ENCODE measurements at regions not wholly inside any gene's neighbourhood (a gene's known extent, or its start where the extent isn't known, plus 50 kb on each side); places are given as distances from the start of the nearest gene placed in this dataset.

GRCh38 chrX:117645639-117646038, 471.0 kb downstream of the KLHL13 start:
- no peak overlapping the region for H3K4ac ChIP-seq (ENCODE audit: low read depth, low read length)
- no peaks in the 10 kb centered on the region for H3K27me3 ChIP-seq (ENCODE audit: insufficient read depth, low read length)
- H3K23me2 ChIP-seq (ENCODE audit: insufficient read length, low read depth, low read length, poor library complexity, severe bottlenecking), result no peaks in the 10 kb centered on the region
- no peak overlapping the region for H3K4me2 ChIP-seq (ENCODE audit: insufficient read depth, insufficient read length, low read length)
- no peaks in the 10 kb centered on the region for H3K36me3 Mint-ChIP-seq (ENCODE audit: insufficient read depth in 1 of 3, low read depth in 3 of 3)
- no peak overlapping the region for H2BK5ac ChIP-seq (ENCODE audit: insufficient read length, low read length)
- no peak overlapping the region for H4K5ac ChIP-seq (ENCODE audit: insufficient read length, low read depth, low read length)
- no peak overlapping the region for H2AK5ac ChIP-seq (ENCODE audit: insufficient read length, low read length)
- H3K27me3 Mint-ChIP-seq (ENCODE audit: low read depth), result peaks cover 4% of the 10 kb centered on the region
- H4K8ac ChIP-seq (replicated peaks; ENCODE audit: insufficient read length, low read depth, low read length), result no peak overlapping the region
- no peak overlapping the region for H2AFZ ChIP-seq (ENCODE audit: low read length)
- no peak overlapping the region for H2BK120ac ChIP-seq (ENCODE audit: low read depth, low read length, poor library complexity, severe bottlenecking)
- no CpG with 5 or more reads among the region's 1 CpG for WGBS (ENCODE audit: extremely low coverage, insufficient read length, low lambda C conversion rate)
- no peaks in the 10 kb centered on the region for H3K79me2 ChIP-seq (ENCODE audit: insufficient read depth, low read length)
- H3K9ac ChIP-seq (ENCODE audit: extremely low read depth, insufficient read length, low read length), result no peak overlapping the region
- no peak overlapping the region for H3K27ac Mint-ChIP-seq
- H3K56ac ChIP-seq (ENCODE audit: insufficient read length, low read depth, low read length), result no peak overlapping the region
- no peaks in the 10 kb centered on the region for H4K20me1 ChIP-seq (ENCODE audit: control insufficient read depth, insufficient read depth, insufficient read length)
- no peaks in the 10 kb centered on the region for H3K4me1 ChIP-seq (ENCODE audit: insufficient read depth, low read length)
- no peak overlapping the region for H2BK20ac ChIP-seq (ENCODE audit: low read depth, low read length, poor library complexity, severe bottlenecking)
- no peaks in the 10 kb centered on the region for H3K4me1 Mint-ChIP-seq
- peaks cover 5% of the 10 kb centered on the region for H3K9me3 ChIP-seq (ENCODE audit: control insufficient read depth, low read depth, low read length)
- H3K79me1 ChIP-seq (ENCODE audit: insufficient read depth, low read depth, low read length, poor library complexity, severe bottlenecking), result no peaks in the 10 kb centered on the region
- H3K27ac ChIP-seq (ENCODE audit: insufficient read length, low read depth, low read length), result no peak overlapping the region
- H3K23ac ChIP-seq (ENCODE audit: insufficient read length, low read depth, low read length), result no peak overlapping the region
- no peak overlapping the region for H2BK12ac ChIP-seq (ENCODE audit: insufficient read length, low read depth, low read length)
- H3K9me3 Mint-ChIP-seq, result peaks cover 1 to 33% of the 10 kb centered on the region in 2 experiments; a peak in 3 of 5 replicates
- TF ChIP-seq, protein P1, sequence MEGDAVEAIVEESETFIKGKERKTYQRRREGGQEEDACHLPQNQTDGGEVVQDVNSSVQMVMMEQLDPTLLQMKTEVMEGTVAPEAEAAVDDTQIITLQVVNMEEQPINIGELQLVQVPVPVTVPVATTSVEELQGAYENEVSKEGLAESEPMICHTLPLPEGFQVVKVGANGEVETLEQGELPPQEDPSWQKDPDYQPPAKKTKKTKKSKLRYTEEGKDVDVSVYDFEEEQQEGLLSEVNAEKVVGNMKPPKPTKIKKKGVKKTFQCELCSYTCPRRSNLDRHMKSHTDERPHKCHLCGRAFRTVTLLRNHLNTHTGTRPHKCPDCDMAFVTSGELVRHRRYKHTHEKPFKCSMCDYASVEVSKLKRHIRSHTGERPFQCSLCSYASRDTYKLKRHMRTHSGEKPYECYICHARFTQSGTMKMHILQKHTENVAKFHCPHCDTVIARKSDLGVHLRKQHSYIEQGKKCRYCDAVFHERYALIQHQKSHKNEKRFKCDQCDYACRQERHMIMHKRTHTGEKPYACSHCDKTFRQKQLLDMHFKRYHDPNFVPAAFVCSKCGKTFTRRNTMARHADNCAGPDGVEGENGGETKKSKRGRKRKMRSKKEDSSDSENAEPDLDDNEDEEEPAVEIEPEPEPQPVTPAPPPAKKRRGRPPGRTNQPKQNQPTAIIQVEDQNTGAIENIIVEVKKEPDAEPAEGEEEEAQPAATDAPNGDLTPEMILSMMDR (conservative IDR thresholded peaks at IDR 0.05), result no peak; the same call in 2 of the 3 replicates
- no peak overlapping the region for H4K91ac ChIP-seq (ENCODE audit: insufficient read length, low read depth, low read length)
- no peak overlapping the region for H2BK15ac ChIP-seq (ENCODE audit: low read depth, low read length)
- H3K18ac ChIP-seq (ENCODE audit: insufficient read length, low read depth, low read length), result no peak overlapping the region
- H3T11ph ChIP-seq (ENCODE audit: low read length), result no peak overlapping the region
- no peak overlapping the region for H3K4me3 Mint-ChIP-seq
- no peak overlapping the region for H3K14ac ChIP-seq (ENCODE audit: insufficient read depth, low read length)
- no peak for DNase-seq
